ENCODE measurements at regions not wholly inside any gene's neighbourhood (a gene's known extent, or its start where the extent isn't known, plus 50 kb on each side); places are given as distances from the start of the nearest gene placed in this dataset.

DNA sequence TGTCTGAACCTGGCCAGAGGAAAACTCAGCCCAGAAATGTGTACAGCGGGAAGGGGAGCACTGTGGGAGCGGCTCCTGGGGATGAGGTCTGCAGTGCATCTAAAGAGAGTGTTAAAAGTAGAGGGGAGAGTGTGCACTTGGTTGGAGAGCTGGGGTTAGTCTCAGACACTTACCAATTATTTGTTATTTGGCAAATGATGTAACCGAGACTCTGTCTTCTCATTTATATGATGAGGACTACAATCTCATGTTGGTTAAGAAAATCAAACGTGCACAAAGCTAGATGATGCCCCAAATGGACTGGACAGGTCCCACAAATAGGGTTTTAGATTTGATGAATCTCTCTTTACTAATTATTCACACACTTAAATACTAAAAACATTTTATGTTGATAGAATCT lies 962.4 kb downstream of the GATA3 start:
- ATAC-seq = no peak
- intact Hi-C loops (cut with DNase I, micrococcal nuclease) = no loop called here
- no peaks in the 10 kb centered on the region for H3K4me1 ChIP-seq (ENCODE audit: low read depth)
- TF ChIP-seq, protein P1, sequence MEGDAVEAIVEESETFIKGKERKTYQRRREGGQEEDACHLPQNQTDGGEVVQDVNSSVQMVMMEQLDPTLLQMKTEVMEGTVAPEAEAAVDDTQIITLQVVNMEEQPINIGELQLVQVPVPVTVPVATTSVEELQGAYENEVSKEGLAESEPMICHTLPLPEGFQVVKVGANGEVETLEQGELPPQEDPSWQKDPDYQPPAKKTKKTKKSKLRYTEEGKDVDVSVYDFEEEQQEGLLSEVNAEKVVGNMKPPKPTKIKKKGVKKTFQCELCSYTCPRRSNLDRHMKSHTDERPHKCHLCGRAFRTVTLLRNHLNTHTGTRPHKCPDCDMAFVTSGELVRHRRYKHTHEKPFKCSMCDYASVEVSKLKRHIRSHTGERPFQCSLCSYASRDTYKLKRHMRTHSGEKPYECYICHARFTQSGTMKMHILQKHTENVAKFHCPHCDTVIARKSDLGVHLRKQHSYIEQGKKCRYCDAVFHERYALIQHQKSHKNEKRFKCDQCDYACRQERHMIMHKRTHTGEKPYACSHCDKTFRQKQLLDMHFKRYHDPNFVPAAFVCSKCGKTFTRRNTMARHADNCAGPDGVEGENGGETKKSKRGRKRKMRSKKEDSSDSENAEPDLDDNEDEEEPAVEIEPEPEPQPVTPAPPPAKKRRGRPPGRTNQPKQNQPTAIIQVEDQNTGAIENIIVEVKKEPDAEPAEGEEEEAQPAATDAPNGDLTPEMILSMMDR (IDR thresholded peaks at IDR 0.05) = no peak
- no peak overlapping the region for H3K4me3 ChIP-seq
- H3K36me3 ChIP-seq (ENCODE audit: low read depth) = no peaks in the 10 kb centered on the region
- no peaks in the 10 kb centered on the region for H3K9me3 ChIP-seq
- no peak for DNase-seq

DNA sequence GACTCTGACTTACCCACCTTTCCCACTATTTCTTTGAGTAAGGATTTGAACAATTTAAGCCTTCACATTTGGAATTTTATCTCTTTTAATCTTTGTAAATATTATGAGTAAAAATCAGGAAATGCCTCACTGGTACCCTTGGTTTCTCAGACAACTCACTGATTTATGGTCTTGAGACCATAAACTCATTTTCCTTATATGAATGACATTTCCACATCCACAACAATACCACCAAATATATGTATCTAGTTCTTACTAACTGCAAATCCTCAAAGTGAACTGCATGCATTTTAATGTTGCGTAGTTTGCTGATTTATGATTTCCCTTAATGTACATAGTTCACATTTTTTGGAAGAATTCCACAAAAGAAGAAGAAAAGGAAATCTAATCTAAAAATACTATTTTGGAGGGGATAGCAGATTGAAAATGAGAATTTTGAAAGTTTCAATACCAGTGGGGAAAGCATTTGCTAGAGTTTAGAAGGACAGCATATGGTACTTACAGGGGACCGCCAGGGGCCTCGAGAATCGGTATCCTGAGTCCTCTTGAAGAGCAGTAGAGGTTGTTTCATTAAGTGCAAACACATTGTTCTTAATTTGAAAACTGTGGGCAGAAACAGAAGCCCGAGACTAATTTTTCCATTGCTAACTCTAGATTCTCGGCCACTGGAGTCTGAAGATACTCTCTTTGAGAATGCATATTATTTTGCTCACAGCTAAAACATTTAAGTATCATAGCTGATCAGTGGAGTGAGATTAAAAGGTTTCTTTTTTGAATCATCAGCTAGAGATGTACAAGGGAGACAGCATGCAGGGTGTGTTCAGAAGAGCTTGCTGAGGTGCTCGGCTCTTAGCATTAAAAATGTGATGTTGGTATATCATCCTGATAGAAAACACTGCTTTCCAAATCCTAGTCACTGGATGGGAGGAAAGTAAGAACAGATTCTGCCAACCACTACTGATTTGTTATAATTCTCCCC lies 964.0 kb downstream of the GATA3 start:
- TF ChIP-seq, protein P1 (IDR thresholded peaks at IDR 0.05) = no peak
- intact Hi-C loops (cut with DNase I, micrococcal nuclease) = no loop called here
- DNase-seq (no peak), ATAC-seq (no peak)
- Histone ChIP-seq H3K4me1 (ENCODE audit: low read depth) (no peaks in the 10 kb centered on the region), H3K36me3 (ENCODE audit: low read depth) (no peaks in the 10 kb centered on the region), H3K9me3 (no peaks in the 10 kb centered on the region), H3K4me3 (no peak overlapping the region)

GRCh38 chr10:9023206-9023605 lies 968.7 kb downstream of the GATA3 start:
- Histone ChIP-seq H3K4me1 (ENCODE audit: low read depth) (no peaks in the 10 kb centered on the region), H3K36me3 (ENCODE audit: low read depth) (no peaks in the 10 kb centered on the region), H3K9me3 (no peaks in the 10 kb centered on the region), H3K4me3 (no peak overlapping the region)
- no peak for DNase-seq
- ATAC-seq = no peak
- TF ChIP-seq, protein P1 (IDR thresholded peaks at IDR 0.05) = no peak
- intact Hi-C loops (cut with DNase I, micrococcal nuclease) = no loop called here

GRCh38 chr10:9024210-9024609 lies 969.7 kb downstream of the GATA3 start:
- TF ChIP-seq, protein P1 (IDR thresholded peaks at IDR 0.05) = no peak
- DNase-seq (no peak), ATAC-seq (no peak)
- Histone ChIP-seq H3K9me3 (no peaks in the 10 kb centered on the region), H3K4me1 (ENCODE audit: low read depth) (no peaks in the 10 kb centered on the region), H3K36me3 (ENCODE audit: low read depth) (no peaks in the 10 kb centered on the region), H3K4me3 (no peak overlapping the region)
- intact Hi-C loops (cut with DNase I, micrococcal nuclease) = no loop called here

DNA sequence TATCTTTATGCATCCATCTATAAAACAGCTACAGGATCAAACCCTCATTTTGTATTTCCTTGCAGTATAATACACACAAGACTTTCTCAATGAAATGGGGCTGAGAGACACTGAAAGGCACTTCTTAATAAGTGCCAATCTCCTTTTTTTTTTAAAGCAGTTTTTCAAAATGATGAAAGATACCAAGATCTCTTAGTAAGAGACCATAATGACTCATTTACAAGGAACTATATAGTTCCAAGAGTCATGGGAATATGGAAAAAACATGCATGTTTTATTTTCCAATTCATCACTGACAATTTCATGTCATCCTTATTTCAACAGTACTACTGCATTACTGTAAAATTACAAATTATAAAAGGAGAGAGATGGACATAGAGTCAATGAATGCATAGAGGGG lies 973.7 kb downstream of the GATA3 start:
- DNase-seq = no peak
- ATAC-seq = no peak
- TF ChIP-seq, protein P1 (IDR thresholded peaks at IDR 0.05) = no peak
- Histone ChIP-seq H3K4me1 (ENCODE audit: low read depth) (no peaks in the 10 kb centered on the region), H3K4me3 (no peak overlapping the region), H3K9me3 (no peaks in the 10 kb centered on the region), H3K36me3 (ENCODE audit: low read depth) (no peaks in the 10 kb centered on the region)
- intact Hi-C loops (cut with DNase I, micrococcal nuclease) = no loop called here

Data from mucosa of descending colon (tissue), 3 donors.